Progenitor cell of endocrine pancreas (in vitro differentiated cells): ENCODE measurements at regions not wholly inside any gene's neighbourhood (a gene's known extent, or its start where the extent isn't known, plus 50 kb on each side); places are given as distances from the start of the nearest gene placed in this dataset.

Source experiments
- DNase-seq: peaks from one replicate; pipeline ENCODE4 v3.0.0; 2021; ENCODE audit warnings: low spot score; ENCODE audit not compliant: unreplicated experiment
- H3K27ac Mint-ChIP-seq: 2 replicates; pipeline ENCODE4 v1.8.0; 2021; ENCODE audit warnings: mild to moderate bottlenecking, moderate library complexity, mixed read lengths
- H3K27me3 Mint-ChIP-seq: 2 replicates; pipeline ENCODE4 v1.8.0; 2021; ENCODE audit warnings: mixed read lengths
- H3K36me3 Mint-ChIP-seq: 2 replicates; pipeline ENCODE4 v1.8.0; 2022; ENCODE audit warnings: mixed read lengths; ENCODE audit not compliant: insufficient read depth
- H3K4me1 Mint-ChIP-seq: 2 replicates; pipeline ENCODE4 v1.8.0; 2021; ENCODE audit warnings: low read depth, mixed read lengths
- H3K4me3 Mint-ChIP-seq: 2 replicates; pipeline ENCODE4 v1.8.0; 2021; ENCODE audit warnings: low read depth, mild to moderate bottlenecking, moderate library complexity, mixed read lengths
- H3K9me3 Mint-ChIP-seq: 2 replicates; pipeline ENCODE4 v1.8.0; 2021; ENCODE audit warnings: low read depth, mixed read lengths
- TF ChIP-seq, protein P1 (sequence below): fragments of 200-600 bp; sonication (generic); IDR thresholded peaks from one replicate; pipeline ENCODE4 v1.5.0; 2021; ENCODE audit warnings: antibody characterized with exemption, mild to moderate bottlenecking; ENCODE audit not compliant: unreplicated experiment

DNA sequence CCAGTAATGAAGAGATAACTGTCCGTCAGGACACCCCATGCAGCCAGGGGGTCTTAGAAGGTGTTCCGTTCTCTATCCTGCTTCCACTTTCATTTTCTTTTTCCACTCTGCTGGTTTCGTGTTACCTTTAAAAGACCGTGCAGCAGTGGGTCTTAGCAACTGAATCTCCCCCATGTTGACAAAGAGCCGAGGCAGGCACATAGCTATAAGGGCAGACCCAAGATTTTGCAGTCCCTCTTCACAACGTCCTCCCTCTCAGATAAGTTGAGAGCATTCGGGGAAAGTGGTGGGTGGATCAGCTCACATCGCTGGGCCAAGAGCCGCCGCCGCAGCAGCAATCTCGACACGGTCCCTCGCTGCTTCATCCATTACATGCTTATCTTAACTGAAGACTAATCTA, 355.5 kb downstream of the LMO4 start:
- Mint-ChIP-seq H3K4me3 (peak overlapping the region; percentile 58), H3K27ac (peak overlapping the region; percentile 87), H3K4me1 (peaks cover 47% of the 10 kb centered on the region), H3K9me3 (no peaks in the 10 kb centered on the region), H3K27me3 (no peaks in the 10 kb centered on the region), H3K36me3 (no peaks in the 10 kb centered on the region)
- TF ChIP-seq, protein P1, sequence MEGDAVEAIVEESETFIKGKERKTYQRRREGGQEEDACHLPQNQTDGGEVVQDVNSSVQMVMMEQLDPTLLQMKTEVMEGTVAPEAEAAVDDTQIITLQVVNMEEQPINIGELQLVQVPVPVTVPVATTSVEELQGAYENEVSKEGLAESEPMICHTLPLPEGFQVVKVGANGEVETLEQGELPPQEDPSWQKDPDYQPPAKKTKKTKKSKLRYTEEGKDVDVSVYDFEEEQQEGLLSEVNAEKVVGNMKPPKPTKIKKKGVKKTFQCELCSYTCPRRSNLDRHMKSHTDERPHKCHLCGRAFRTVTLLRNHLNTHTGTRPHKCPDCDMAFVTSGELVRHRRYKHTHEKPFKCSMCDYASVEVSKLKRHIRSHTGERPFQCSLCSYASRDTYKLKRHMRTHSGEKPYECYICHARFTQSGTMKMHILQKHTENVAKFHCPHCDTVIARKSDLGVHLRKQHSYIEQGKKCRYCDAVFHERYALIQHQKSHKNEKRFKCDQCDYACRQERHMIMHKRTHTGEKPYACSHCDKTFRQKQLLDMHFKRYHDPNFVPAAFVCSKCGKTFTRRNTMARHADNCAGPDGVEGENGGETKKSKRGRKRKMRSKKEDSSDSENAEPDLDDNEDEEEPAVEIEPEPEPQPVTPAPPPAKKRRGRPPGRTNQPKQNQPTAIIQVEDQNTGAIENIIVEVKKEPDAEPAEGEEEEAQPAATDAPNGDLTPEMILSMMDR = no peak
- no peak for DNase-seq

DNA sequence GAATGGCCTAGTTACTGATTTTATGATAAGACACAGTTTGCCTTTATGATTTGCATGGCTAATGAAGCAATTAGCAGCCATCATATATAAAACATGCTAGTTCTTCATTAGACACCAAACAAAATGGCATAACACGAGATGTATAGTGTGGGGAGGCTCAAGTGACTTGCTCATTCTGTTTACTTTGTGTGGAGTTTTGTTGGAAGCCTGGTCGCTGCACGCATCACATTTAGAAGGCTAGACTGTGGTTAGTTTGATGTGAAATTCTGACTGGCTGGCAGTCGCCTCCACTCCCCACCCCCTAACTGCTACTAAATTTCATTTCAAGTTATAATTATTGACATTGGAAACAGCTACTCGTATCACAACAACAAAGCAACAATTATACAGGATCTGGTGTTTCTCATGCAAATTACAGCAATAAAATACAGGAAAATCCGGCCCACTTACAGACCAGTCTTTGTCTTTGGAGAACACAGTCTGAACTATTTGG, 356.1 kb downstream of the LMO4 start:
- Mint-ChIP-seq H3K4me1 (peaks cover 51% of the 10 kb centered on the region), H3K9me3 (no peaks in the 10 kb centered on the region), H3K27me3 (no peaks in the 10 kb centered on the region), H3K27ac (peak overlapping the region; percentile 87), H3K36me3 (no peaks in the 10 kb centered on the region), H3K4me3 (peak overlapping the region; percentile 58)
- DNase-seq = no peak
- TF ChIP-seq, protein P1 = no peak

DNA sequence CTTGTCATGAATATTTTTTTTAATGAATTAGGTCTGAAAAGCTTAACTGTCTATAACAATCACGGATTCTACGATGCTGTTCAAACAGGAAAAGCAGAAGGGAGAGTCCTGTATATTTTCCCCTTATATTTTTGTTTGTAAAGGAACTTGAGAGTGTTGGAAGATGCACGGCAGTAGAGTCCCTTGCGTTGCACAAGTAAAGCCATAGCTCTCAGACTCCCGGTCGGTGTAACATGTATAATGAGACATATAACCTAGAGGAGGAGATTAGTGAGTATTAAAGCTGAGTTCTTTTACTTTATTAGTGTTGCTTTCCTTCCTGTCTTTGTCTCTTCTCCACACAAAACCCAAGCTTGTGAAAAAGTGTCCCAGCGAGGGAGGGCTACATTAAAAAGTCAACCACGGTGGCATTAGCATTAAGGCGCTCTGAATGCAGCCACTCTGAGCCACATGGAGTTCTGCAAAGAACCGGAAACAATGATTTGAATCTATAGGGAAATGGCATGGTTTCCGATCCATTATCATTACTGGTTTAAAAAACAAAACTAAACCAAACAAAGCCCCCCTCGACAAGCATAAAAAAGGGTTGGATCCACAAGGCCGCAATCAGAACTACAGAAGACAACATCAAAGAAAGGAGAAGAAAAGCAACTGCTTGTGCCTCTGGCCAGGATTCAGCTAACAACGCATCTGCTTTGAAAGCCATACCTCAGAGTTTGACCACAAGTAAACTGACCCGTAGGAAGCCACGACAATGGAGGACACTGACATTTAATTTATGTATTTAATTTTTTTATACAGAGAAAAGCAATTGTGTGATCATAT, 356.8 kb downstream of the LMO4 start:
- Mint-ChIP-seq H3K27ac (no peak overlapping the region), H3K36me3 (no peaks in the 10 kb centered on the region), H3K4me1 (peaks cover 51% of the 10 kb centered on the region), H3K27me3 (no peaks in the 10 kb centered on the region), H3K4me3 (no peak overlapping the region), H3K9me3 (no peaks in the 10 kb centered on the region)
- no peak for DNase-seq
- TF ChIP-seq, protein P1 = no peak

DNA sequence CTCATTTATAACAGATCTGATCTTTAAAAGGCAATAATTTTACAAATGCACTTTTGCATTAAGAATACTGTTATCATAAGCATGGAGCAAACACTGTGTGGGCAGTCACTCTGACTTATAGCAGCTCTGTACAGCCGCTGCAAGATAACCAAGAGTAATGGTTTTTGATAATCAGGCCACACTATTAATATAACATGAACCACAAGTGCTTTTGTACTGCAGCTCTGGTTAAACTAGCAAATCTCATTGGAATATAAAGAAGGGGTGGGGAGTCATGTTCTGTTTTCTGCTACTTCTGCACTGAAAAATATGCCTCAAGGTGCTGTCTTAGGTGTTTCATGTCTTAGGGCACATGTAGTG, 357.4 kb downstream of the LMO4 start:
- Mint-ChIP-seq H3K36me3 (no peaks in the 10 kb centered on the region), H3K27ac (no peak overlapping the region), H3K4me1 (peaks cover 53% of the 10 kb centered on the region), H3K4me3 (no peak overlapping the region), H3K9me3 (no peaks in the 10 kb centered on the region), H3K27me3 (no peaks in the 10 kb centered on the region)
- no peak for DNase-seq
- TF ChIP-seq, protein P1 = no peak

DNA sequence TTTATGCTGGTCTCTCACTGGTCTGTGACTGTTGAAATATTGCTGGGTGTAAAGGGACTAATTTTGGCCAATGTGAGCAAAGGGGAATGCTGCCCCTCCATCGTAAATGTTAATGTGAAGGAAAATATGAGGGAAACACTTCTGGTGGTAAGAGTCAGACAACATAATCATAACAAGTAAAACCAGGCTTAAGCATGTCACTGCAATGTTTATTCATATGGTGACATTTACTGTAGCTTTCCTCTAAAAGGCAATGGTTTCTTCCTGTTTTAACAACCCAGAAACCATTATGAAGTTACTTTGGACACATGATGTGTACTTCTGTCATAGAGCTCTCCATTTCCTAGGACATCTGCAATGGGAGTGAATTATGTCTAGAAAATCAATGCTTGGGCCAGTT, 358.0 kb downstream of the LMO4 start:
- no peaks in the 10 kb centered on the region for H3K27me3 Mint-ChIP-seq
- TF ChIP-seq, protein P1 = no peak
- peaks cover 53% of the 10 kb centered on the region for H3K4me1 Mint-ChIP-seq
- no peak overlapping the region for H3K4me3 Mint-ChIP-seq
- H3K36me3 Mint-ChIP-seq = no peaks in the 10 kb centered on the region
- no peak for DNase-seq
- H3K9me3 Mint-ChIP-seq = no peaks in the 10 kb centered on the region
- H3K27ac Mint-ChIP-seq = no peak overlapping the region
